ENCODE measurements at regions not wholly inside any gene's neighbourhood (a gene's known extent, or its start where the extent isn't known, plus 50 kb on each side); places are given as distances from the start of the nearest gene placed in this dataset.

DNA sequence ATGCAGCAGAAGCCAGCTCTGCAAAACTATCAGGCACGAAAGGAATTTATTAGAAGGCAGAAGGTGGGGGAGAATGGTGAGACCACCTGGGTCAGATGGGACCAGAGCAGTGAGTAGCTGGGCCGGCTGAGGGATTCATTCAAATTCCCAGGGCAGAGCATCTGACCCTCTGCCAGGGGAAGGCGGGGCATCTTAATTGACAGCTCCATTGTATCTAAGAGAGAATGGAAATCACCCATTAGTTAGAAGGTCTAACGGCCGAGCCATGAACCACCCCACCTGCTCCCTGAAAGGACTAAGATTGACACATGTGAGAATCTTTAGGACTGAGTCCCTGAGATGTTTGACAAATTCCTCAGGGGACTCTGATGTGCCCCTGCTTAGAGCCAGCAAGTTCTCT, 83.7 kb downstream of the PHETA1 start:
- Histone ChIP-seq H3K36me3 (no peaks in the 10 kb centered on the region), H3K4me3 (no peak overlapping the region), H3K4me1 (no peaks in the 10 kb centered on the region), H3K27me3 (no peaks in the 10 kb centered on the region), H3K27ac (no peak overlapping the region), H3K9me3 (peaks cover 0 to 8% (median 2%) of the 10 kb centered on the region in 4 donors)
- DNase-seq (no peak), ATAC-seq (ENCODE audit: low FRiP score in 2 of 2) (no peak)
- WGBS, 2 donors = 62 to 71% methylated on average over 5 of the region's 5 CpGs
- TF ChIP-seq POLR2AphosphoS5 (IDR thresholded peaks at IDR 0.05) (no peak), EP300 (IDR thresholded peaks at IDR 0.05) (no peak), POLR2A (IDR thresholded peaks at IDR 0.05) (no peak), CTCF (IDR thresholded peaks at IDR 0.05) (no peak)

DNA sequence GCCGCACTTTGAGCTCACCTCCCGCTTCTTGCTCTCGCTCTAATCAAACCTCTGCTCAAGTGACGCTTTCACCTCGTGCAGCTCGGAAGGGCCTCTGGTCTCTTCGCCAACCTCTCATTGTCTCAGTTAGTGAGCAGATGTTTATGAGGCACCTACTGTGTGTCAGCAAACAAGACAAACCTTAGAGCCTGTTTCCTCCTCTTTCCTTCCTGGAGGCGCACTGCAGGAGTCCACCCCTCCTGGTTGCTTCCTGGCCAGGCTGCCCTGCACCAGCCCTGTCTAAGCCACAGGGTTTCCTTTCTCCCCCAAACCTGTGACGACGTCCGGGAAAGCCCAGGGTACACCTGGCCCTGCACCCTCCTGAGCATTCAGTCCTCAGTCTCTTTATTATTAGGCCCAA, 84.2 kb downstream of the PHETA1 start:
- no peaks in the 10 kb centered on the region for H3K36me3 ChIP-seq
- ATAC-seq (ENCODE audit: low FRiP score in 2 of 2) = no peak
- no peak for TF ChIP-seq EP300 (IDR thresholded peaks at IDR 0.05)
- TF ChIP-seq POLR2AphosphoS5 (IDR thresholded peaks at IDR 0.05) = no peak
- no peak for TF ChIP-seq CTCF (IDR thresholded peaks at IDR 0.05)
- TF ChIP-seq POLR2A (IDR thresholded peaks at IDR 0.05) = no peak
- H3K27me3 ChIP-seq = no peaks in the 10 kb centered on the region
- H3K4me1 ChIP-seq = no peaks in the 10 kb centered on the region
- peaks cover 0 to 8% (median 2%) of the 10 kb centered on the region in 4 donors for H3K9me3 ChIP-seq
- no peak overlapping the region for H3K4me3 ChIP-seq
- WGBS, 2 donors = 58 to 60% methylated on average over 11 of the region's 11 CpGs
- no peak overlapping the region for H3K27ac ChIP-seq
- no peak for DNase-seq

- no peak for TF ChIP-seq POLR2A (IDR thresholded peaks at IDR 0.05)
- no peak for TF ChIP-seq EP300 (IDR thresholded peaks at IDR 0.05)
- TF ChIP-seq POLR2AphosphoS5 (IDR thresholded peaks at IDR 0.05) = no peak
- no peak for TF ChIP-seq CTCF (IDR thresholded peaks at IDR 0.05)
- H3K36me3 ChIP-seq = no peaks in the 10 kb centered on the region
- H3K27me3 ChIP-seq = no peaks in the 10 kb centered on the region
- H3K27ac ChIP-seq = no peak overlapping the region
- H3K4me3 ChIP-seq = no peak overlapping the region
- ATAC-seq (ENCODE audit: low FRiP score in 2 of 2) (no peak), DNase-seq (no peak)
- 73 to 89% methylated on average over 4 to 5 of the region's 5 CpGs for WGBS, 2 donors
- H3K9me3 ChIP-seq = peaks cover 0 to 8% (median 2%) of the 10 kb centered on the region in 4 donors
- H3K4me1 ChIP-seq = no peaks in the 10 kb centered on the region
Measured at GRCh38 chr12:111283966-111284365, 84.9 kb downstream of the PHETA1 start.

DNA sequence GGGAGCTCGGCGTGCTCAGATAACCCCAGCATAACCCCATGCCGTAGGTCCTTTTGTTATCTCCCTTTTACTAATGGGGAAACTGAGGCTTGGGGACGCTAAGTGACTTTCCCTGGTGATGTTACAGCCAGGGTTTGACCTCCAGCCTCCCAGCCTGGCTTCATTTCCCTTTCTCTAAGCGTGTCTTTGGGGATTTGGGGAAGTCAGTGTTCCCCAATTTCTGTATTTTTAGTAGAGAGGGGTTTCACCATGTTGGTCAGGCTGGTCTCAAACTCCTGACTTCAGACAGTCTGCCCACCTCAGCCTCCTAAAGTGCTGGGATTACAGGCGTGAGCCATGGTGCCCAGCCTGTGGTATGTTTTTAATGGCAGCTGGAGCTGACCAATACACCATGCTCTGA, 85.4 kb downstream of the PHETA1 start:
- peaks cover 0 to 8% (median 2%) of the 10 kb centered on the region in 4 donors for H3K9me3 ChIP-seq
- H3K27me3 ChIP-seq = no peaks in the 10 kb centered on the region
- ATAC-seq (ENCODE audit: low FRiP score in 2 of 2) (no peak), DNase-seq (no peak)
- no peak overlapping the region for H3K4me3 ChIP-seq
- H3K4me1 ChIP-seq = no peaks in the 10 kb centered on the region
- 81 to 83% methylated on average over 6 of the region's 6 CpGs for WGBS, 2 donors
- H3K27ac ChIP-seq = no peak overlapping the region
- H3K36me3 ChIP-seq = no peaks in the 10 kb centered on the region
- TF ChIP-seq EP300 (IDR thresholded peaks at IDR 0.05) (no peak), POLR2A (IDR thresholded peaks at IDR 0.05) (no peak), POLR2AphosphoS5 (IDR thresholded peaks at IDR 0.05) (no peak), CTCF (IDR thresholded peaks at IDR 0.05) (no peak)

- ATAC-seq (ENCODE audit: low FRiP score in 2 of 2) (no peak), DNase-seq (no peak)
- 64 to 77% methylated on average over 6 to 9 of the region's 9 CpGs for WGBS, 2 donors
- peaks cover 0 to 8% (median 2%) of the 10 kb centered on the region in 4 donors for H3K9me3 ChIP-seq
- H3K36me3 ChIP-seq = no peaks in the 10 kb centered on the region
- TF ChIP-seq CTCF (IDR thresholded peaks at IDR 0.05) (no peak), POLR2A (IDR thresholded peaks at IDR 0.05) (no peak), EP300 (IDR thresholded peaks at IDR 0.05) (no peak), POLR2AphosphoS5 (IDR thresholded peaks at IDR 0.05) (no peak)
- H3K27ac ChIP-seq = no peak overlapping the region
- no peak overlapping the region for H3K4me3 ChIP-seq
- no peaks in the 10 kb centered on the region for H3K4me1 ChIP-seq
- H3K27me3 ChIP-seq = no peaks in the 10 kb centered on the region
Measured at GRCh38 chr12:111277570-111277969, 91.3 kb downstream of the PHETA1 start.
